DMS153 (cell line): ENCODE measurements at regions not wholly inside any gene's neighbourhood (a gene's known extent, or its start where the extent isn't known, plus 50 kb on each side); places are given as distances from the start of the nearest gene placed in this dataset.
"Not testable (repeated sequence)": the region's sequence is repeated elsewhere in the genome, so short reads cannot be mapped to it uniquely, and the experiment has no call there.

Experiments used
- DNase-seq: peaks from one replicate; lab custom pipeline; 2025; lab: John Stamatoyannopoulos, UW

DNA sequence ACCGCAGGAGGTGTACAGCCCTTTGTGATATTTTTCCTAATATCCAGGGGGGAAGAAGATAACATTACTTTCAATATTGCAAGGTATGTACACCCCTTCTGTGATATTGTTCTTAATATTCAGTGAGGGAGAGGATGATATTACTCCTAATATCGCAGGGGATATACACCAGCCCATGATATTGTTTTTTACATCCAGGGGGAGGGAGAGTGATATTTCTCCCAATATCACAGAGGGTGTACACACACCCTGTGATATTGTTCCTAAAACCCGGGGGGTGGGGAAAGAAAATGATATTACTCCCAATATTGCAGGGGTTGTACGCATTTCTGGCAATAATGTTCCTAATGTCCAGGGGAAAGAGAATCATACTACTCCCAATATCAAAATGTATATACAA, 58.0 kb upstream of the SLC25A48 start:
- DNase-seq: no peak

DNA sequence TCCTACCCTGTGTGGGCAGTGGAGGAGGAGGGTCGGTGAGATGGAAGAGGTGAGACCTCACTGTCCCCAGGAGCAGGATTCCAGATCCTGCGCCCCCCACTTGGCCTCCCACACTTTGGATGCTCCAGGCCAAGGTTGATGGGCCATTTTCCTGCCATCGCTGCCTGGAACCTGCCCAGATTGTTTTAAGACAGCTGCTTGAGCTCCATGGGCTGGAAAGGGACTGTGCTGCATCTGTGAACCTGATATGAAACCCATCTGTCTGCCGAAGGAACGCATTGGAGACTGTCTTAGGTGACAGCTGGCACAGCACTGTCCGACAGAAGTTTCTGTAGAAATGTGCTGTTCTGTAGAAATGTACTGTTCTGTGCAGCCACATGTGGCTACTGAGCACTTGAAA, 72.7 kb upstream of the SLC25A48 start:
- DNase-seq: no peak

DNA sequence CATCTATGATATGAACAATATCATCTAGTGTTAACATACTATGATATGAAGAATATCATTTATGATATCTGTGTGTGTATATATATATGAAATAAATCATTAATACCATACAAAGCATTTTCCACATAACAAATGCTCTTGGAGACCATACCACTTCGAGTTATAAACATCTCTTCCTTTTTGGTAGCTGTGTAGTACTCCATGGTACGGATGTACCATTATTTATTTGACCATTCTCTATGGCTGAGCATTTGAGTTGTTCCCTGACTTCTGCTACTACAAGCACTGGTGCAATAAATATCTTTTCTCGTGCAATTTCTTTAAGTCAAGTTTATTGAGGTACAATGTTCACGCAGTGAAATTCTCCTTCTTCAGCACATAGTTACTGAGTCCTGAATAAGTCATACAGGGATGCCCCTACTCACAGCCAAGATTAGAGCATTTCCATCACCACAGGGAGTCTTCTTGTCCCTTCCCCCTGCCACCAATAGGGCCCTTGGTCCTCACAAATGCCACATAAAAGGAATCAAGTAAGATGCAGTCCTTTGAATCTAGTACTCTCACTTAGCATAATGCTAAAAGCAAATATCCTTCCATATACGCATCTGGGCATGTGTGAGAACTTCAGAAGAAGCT, 75.2 kb upstream of the SLC25A48 start:
- no peak for DNase-seq

DNA sequence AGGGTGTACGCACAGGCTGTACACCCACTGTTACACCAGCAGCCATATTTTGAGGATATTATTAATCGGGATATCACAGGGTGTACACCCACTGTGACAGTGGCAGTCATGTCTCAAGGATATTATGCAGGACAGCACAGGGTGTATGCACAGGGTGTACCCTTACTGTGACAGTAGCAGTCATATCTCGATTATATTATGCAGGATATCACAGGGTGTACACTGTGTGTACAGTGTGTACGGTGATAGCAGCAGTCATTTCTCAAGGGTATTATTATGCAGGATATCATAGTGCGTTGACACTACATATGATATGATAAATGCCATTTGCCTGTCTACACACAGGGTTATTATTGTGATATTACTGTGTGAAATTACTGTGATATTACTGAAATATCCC, 80.5 kb upstream of the SLC25A48 start:
- no peak for DNase-seq

DNA sequence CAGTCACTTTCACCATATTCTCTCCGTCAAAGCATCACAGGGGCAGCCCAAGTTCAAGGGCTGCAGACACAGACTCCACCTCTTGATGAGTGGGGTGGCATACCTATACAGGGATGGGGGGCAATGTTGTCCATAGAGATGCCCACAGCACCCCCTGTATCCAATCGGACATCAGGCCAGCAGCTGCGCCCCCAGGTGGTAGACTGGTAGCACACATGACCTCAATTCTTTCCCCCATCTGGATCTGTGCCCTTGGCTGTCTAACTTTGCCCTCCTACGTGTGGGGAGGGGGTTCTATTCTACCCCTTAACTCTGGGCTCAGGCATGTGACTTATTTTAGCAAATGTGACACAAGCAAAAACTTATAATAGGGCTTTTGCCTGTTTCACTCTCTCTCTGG, 84.0 kb upstream of the SLC25A48 start:
- DNase-seq: no peak

DNA sequence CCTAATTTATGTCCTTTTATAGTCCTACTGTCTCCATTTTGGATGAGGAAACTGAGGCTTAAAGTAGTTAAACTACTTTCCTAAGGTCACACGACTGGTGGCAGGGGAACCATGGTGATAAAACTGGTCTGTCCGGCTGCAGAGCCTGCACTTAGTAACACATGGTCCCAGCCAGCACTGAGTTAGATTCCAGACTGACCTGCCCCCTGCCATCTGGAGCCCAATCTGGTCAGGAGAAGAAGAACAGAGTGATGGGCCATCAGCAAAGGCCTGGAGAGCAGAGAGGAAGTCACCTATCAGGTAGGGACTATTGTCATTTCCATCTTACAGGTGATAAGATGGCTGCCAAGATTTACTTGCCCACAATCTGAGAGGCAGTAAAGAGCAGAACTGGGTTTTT, 86.6 kb upstream of the SLC25A48 start:
- DNase-seq: no peak

DNA sequence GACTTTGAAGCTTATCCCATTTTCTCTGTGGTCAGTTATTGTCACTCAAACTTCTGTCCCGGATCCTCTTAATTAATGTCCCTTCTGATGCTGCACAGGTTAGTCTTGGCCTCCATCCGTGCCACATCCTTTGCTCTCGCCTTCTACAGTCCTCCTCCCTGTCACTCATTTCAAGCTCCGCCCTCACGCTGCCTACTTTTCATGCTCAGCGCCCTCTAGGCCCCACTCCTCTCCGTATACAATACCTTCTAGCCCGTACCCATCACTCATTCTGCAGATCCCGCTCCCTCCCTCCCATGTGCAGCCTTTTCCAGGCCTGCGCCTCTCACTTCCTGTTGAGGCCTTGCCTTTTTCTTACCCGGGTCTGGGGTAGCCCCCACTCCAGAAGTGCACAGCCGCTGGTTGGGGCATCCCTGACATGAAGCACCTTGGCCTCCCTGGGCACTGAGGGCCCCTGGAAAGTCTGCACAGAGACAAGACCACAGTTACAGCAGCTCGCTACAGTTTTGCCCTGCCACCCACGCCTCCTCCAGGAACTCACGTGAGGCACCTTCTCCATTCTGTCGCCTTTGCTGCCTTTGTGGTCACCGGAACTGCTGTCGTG, 88.5 kb upstream of the SLC25A48 start:
- DNase-seq: no peak

DNA sequence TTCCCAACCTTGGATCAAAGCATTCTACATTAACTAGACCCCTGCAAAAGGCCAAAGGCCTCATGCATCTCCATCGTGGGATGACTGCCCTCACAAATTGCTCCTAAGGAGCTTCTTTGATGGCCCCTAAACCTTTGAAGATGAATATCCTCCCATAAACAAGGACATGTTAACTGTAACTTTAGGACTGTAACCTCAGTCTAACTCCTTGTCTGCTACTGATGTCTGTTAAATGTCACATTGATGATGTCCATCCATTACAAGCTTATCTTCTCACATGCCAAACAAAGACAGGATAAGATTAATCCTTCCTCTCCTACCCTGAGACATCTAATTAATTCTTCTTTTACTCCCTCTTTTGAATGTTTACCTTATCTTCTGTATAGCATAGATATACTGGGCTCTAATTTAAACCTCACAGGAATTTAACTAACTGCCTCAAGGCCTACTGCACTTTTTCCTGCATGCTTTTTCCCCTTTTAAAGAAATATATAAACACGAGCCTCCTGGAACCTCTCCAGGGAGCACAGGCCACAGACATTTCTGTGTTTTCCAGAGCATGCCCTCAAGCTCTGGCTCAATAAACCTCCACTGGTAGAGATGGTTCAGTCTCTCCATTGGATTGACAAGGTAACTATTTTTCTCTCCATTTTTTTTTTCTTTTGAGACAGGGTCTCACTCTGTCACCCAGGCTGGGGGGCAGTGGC, 90.6 kb upstream of the SLC25A48 start:
- no peak for DNase-seq

DNA sequence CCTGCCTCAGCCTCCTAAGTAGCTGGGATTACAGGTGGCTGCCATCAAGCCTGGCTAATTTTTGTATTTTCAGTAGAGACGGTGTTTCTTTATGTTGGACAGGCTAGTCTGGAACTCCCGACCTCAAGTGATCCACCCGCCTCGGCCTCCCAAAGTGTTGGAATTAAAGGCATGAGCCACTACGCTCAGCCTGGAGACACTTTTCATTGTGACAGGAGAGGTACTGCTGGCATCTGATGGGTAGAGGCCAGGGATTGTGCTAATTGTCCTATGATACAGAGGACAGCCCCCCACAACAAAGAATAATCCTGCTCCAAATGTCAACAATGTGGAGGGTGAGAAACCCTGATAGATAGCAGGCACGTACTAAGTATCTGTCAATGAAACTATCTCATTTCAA, 91.3 kb upstream of the SLC25A48 start:
- DNase-seq: no peak

DNA sequence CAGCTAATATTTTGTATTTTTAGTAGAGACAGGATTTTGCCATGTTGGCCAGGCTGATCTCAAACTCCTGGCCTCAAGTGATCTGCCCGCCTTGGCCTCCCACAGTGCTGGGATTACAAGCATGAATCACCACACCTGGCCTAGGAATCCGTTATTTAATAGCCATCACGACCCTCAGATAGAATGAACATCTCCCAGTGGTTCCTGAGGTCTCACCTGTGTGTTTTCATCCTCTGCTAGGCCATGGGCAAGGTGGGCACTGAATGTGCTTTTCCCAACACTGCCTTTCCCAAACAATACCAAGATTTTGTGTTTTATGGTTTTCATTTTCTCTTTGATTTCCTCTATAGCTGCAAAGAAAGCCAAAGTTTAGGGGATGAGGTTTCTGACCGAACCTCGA, 92.2 kb upstream of the SLC25A48 start:
- not testable (repeated sequence) for DNase-seq

DNA sequence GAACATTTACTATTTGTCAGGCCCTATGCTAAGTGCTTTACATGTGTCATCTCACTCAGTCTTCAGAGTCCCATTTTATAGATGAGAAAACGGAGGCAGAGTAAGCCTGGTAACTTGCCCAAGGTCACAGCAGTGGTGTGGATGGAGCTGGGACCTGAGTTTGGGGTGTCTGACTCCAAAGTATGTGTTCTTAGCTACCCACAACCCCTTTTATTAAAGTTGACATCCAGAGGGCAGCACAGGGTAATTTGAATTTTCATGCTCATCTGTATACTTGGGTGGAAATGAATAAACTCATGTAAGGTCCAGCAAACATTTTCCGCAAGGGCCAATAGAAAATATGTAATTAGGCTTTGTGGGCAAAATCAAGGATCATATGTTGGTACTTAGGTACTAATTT, 93.4 kb upstream of the SLC25A48 start:
- no peak for DNase-seq

DNA sequence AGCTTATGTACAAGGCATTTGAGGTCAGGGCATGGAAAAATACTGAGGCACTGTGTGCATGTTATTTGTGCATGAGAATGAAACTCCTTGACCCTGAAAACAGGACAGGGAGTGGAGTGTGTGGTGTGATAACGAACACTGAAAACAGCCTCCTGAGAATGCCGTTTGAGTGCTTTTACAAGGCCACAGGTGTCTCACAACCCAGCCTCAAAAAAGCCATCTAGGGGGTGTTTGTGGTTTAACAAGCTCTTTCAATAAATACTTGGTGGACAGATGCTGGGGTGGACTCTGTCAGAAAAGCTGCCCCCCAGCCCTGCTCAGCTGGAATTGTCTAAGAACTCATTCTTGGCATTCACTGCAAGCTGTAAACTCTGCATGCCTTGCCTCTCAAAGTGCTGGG, 94.0 kb upstream of the SLC25A48 start:
- DNase-seq: no peak

DNA sequence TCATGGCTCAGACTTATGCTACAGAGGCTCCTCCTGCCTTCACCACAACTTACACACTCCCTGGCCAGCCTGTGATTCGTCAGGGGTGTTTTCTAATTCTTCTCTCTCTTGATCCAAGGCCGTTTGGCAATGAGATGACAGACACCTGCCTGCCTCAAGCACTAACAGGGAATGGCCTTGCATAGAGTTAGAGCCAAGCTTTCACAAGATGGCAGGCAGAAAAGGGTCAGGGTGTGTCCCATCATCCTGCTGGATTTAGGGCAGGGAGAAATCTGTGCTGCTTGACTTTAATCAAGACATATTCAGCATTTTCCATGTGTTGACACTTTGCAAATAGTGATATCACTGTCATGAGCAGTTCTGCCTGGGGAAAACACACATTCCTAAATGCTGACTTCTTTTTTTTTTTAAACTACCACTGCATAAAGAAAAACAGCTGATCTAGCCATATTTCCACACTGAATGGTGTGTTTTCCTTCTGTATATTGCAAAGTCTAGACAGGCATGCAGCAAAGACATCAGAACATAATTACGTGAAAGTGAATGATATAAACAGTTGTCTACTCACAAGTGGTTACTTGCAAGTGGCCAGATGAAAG, 95.0 kb upstream of the SLC25A48 start:
- no peak for DNase-seq

DNA sequence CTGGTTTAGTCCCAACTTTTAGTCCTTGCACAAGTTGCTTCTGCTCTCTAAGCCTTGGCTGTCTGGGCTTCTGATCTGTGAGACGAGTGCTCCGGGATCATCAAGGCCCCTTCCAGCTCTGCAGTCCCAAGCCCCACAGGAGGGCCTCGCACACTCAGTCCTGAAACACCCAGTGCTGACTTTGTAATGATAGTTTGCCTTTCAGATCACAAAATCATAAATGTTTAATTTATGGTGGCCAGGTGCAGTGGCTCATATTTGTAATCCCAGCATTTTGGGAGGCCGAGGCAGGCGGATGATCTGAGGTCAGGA, 95.9 kb upstream of the SLC25A48 start:
- no peak for DNase-seq

DNA sequence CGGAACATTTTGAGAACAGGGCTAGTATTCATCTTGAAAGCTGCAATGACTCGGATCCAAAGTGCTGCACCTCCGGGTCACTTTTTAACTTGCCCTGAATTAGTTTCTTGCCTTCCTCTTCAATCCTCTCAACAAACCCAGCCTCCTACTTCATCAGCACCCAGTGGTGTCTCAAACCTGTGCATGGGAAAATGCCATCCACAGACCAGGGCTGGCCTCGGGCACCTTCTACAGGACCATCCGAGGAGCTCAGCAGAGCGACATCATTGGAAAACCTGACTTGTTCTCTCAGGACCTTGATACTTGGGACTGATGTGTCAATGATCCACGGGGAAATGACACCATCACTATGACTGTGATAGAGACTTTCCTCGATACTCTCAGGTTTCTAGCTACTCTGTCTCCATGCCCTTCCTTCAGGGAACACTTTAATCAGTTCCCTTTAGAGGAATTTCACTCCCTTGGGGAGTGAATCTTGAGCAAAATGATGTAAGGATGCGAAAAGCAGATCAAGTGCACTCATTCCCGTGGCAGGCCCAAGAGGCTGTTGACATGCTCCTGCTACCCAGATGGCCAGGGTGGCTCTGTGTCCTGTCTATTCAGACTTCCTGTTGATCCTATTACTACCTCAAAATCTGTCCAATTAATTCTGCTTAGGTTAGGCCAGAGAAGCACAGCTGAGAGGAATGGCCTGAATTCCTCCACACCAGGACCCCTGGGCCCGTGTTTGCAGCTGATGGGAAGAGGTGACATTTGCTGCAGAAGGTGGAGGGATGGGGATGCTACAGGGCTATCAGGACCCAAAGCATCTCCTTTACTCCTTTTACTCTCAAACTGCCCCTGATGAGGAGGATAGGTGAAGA, 96.5 kb upstream of the SLC25A48 start:
- no peak for DNase-seq

DNA sequence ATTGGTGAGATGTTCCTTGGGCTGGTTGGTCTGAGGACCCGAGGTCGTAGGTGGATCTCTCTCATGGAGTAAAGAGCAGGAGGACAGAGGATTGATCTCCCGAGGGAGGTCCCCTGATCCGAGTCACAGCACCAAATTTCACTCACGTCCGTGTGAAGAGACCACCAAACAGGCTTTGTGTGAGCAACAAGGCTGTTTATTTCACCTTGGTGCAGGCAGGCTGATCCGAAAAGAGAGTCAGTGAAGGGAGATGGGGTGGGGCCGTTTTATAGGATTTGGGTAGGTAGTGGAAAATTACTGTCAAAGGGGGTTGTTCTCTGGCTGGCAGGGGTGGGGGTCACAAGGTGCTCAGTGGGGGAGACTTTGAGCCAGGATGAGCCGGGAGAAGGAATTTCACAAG, 97.5 kb upstream of the SLC25A48 start:
- DNase-seq: not testable (repeated sequence)

DNA sequence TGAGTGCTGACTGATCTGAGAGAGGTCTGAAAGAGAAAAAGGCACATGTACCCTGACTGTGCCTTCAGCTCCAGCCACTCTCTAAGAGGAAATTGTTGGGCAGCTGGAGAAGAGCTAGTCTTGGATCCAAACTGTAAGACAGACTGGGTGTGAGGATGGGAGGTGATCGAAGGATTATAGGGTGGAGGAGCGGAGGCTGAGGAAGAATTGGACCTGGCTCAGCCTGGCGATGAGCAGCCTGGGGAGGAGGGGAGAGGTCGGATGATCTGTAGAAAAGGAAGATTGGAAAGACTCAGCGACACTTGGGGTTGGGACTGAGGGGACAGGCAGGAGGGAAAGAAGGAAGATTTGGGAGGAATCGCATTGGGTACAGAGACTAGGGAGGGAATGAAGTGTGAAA, 98.6 kb upstream of the SLC25A48 start:
- DNase-seq: no peak

DNA sequence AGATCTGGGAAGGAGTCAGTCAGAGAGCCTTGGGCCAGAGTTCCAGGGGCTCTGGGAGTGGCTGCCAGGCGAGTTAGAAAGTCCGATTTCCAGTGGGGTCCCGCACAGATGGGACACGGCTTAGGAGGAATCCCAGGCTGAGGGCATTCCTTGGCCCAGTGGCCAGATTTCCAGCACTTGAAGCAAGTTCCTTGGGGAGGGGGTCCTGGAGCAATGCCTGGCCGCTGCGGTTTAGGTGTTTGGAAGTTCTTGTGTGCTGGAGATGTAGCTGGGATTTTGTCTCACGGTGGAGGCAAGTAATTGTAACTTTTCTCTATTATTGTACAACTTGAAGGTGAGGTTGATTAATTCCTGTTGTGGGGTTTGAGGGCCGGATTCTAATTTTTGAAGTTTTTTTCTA, 99.5 kb upstream of the SLC25A48 start:
- DNase-seq: not testable (repeated sequence)

DNA sequence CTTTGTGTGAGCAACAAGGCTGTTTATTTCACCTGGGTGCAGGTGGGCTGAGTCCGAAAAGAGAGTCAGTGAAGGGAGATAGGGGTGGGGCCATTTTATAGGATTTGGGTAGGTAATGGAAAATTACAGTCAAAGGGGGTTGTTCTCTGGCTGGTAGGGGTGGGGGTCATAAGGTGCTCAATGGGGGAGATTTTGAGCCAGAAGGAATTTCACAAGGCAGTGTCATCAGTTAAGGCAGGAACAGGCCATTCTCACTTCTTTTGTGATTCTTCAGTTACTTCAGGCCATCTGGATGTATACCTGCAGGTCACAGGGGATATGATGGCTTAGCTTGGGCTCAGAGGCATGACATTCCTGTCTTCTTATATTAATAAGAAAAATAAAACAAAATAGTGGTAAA, 103.4 kb upstream of the SLC25A48 start:
- DNase-seq: not testable (repeated sequence)

DNA sequence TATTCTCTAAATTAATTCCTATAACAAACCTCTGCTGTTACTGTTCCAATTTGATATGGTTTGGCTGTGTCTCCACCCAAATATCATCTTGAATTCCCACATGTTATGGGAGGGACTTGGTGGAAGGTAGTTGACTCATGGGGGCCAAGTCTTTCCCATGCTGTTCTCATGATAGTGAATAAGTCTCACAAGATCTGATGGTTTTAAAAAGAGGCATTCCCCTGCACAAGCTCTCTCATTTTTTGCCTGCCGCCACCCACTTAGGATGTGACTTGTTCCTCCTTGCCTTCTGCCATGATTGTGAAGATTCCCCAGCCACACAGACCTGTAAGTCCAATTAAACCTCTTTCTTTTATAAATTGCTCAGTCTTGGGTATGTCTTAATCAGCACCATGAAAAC, 104.3 kb upstream of the SLC25A48 start:
- DNase-seq: not testable (repeated sequence)

DNA sequence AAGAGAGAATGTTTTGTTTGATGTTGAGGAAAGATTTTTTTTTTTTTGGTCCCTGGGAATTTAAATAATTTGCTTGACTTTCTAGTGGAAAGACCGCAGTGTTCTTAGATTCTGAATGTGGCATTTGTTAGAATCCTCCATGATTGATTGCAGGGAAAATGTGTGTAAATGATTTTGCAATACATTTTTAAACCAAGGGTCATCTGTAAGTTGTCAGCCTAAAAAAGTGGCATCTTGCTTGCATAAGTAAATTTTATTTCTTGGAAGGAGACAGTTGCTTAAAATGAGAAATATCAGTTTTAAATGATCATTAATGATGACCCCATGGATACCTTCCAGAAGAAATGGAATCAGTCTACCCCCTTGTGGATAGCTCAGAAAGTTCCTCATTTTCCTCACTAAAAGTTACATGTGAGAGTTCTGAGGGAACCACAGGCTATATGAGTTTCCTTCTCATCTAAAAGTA, 105.1 kb upstream of the SLC25A48 start:
- no peak for DNase-seq

DNA sequence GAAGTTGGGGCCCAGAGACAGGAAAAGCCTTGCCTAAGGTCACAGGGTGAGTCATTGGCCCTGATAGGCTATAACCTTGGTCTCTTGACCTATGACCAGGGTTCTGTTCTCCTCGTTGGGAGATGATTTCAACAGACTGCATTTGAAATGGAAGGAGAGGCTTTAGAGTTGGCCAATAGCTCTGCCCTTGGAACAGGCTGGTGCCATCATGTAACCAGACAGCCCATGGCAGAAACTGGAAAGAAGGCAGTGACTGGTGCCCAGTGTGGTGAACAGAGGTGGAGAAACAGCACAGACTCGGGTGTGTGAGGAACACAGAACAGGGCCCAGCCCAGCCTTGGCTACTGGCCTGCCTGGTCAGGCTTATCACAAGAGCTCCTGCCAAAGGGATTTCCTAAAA, 109.8 kb upstream of the SLC25A48 start:
- no peak for DNase-seq
